GM13976 (cell line): ENCODE measurements at regions not wholly inside any gene's neighbourhood (a gene's known extent, or its start where the extent isn't known, plus 50 kb on each side); places are given as distances from the start of the nearest gene placed in this dataset.
"Not testable (repeated sequence)": the region's sequence is repeated elsewhere in the genome, so short reads cannot be mapped to it uniquely, and the experiment has no call there.

ENCODE experiments used
- DNase-seq: peaks from one replicate; pipeline ENCODE4 v3.0.0; 2012; ENCODE audit warnings: low spot score
- in situ Hi-C: fragments of 300-500 bp; cut with MboI; formaldehyde crosslinking; loops from one replicate; pipeline ENCODE4 v1.12.0; 2022; ENCODE audit warnings: low sequenced_read_pairs, mixed read lengths, inconsistent platforms; ENCODE audit not compliant: unreplicated experiment
- TF ChIP-seq, protein P1 (sequence below): IDR thresholded peaks from 2 replicates; pipeline ENCODE4 v1.5.1; 2012; ENCODE audit warnings: borderline replicate concordance, mild to moderate bottlenecking; ENCODE audit not compliant: insufficient read depth; ENCODE audit errors: extremely low read depth, missing control alignments, control extremely low read depth

DNA sequence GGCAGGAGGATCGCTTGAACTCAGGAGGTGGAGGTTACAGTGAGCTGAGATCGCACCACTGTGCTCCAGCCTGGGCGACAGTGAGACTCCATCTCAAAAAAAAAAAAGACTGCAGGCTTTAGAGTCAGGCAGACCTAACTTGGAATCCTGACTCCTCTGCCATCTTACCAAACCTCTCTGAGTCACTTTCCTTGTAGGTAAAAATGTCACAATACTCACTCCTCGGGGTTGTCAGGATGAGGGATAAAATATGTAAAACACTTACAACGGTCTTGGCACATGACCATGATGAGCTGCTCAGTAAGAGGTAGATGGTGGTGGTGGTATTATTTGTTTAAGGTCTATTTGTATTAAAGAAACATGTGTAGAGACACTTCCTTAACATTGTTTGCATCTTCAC lies 154.1 kb upstream of the PDE1C start:
- in situ Hi-C loops: no loop called here
- no peak for DNase-seq
- TF ChIP-seq, protein P1, sequence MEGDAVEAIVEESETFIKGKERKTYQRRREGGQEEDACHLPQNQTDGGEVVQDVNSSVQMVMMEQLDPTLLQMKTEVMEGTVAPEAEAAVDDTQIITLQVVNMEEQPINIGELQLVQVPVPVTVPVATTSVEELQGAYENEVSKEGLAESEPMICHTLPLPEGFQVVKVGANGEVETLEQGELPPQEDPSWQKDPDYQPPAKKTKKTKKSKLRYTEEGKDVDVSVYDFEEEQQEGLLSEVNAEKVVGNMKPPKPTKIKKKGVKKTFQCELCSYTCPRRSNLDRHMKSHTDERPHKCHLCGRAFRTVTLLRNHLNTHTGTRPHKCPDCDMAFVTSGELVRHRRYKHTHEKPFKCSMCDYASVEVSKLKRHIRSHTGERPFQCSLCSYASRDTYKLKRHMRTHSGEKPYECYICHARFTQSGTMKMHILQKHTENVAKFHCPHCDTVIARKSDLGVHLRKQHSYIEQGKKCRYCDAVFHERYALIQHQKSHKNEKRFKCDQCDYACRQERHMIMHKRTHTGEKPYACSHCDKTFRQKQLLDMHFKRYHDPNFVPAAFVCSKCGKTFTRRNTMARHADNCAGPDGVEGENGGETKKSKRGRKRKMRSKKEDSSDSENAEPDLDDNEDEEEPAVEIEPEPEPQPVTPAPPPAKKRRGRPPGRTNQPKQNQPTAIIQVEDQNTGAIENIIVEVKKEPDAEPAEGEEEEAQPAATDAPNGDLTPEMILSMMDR: no peak

DNA sequence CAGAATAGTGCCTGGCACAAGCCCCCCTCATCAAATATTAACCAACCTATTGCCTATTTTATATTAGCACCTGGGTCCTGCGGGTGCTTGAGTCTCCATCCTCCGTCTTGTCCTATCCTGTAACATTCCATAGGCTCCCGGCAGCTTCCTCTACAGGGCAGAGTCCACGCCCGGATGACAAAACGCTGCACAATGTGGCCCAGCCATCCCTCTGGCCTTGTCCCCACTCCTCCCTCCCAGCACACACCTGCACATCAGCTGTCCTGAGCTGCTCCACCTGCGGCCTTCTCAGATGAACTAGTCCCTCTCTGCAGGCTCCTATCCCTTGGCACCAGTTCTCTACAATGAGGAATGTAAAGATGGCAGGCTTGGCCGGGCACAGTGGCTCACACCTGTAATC lies 153.5 kb upstream of the PDE1C start:
- DNase-seq: no peak
- TF ChIP-seq, protein P1: no peak
- in situ Hi-C loops: no loop called here

DNA sequence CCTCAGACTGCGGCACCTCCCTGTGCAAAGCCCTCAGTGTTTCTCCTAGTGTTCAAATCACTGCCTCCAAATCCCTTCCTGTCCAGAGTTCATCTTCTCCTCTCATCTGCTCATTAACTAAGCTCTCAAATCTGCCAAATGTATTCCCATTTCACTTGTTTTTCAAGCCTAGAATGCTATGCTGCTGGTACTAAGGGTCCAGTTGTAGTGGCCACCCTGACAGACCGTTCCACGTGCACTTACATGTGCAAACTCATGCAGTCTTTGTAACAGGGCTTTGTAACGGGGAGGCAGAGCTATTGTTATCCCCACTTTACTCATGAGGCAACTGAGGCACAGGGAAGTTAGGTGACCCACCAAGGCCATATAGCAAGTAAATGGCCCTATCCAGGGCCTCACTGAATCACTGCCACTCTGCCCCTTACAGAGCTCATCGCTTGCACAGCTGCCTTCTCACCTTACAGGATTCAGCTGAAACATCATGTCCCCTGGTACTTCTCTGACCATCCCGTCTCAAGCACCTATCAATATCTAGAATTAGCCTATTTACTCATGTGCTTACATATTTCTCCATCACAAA lies 153.0 kb upstream of the PDE1C start:
- in situ Hi-C loops: no loop called here
- TF ChIP-seq, protein P1: no peak
- DNase-seq: no peak

DNA sequence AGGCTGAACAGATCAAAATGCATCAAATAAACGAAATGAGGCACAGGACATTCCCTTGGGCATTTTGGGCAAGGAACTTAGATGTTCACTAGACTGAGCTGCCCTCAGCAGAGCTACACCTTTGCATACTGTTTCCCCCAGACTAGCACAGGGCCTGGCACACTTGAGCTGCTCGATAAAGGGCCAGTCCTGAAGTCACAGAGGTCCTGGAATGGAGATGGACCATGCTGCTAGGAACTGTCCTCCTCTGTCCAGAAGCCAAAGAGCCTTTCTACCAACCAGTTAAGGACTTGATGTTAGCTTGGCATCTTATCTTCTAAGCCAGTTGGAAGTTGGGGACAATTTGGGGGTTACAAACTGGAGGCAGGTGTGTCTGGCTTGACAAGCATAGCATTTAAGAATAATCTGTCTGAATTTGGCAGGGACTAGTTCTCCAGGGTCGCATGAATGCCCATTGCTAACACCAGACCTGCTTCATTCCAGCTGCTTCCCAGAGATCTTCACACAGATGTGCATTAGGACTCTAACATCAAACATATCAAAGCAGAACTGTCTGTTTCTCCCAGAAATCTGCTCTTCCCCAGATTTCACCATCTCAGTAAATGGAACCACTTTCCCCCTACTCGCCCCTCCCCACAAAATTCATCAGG lies 152.2 kb upstream of the PDE1C start:
- no peak for DNase-seq
- TF ChIP-seq, protein P1: no peak
- in situ Hi-C loops: no loop called here

DNA sequence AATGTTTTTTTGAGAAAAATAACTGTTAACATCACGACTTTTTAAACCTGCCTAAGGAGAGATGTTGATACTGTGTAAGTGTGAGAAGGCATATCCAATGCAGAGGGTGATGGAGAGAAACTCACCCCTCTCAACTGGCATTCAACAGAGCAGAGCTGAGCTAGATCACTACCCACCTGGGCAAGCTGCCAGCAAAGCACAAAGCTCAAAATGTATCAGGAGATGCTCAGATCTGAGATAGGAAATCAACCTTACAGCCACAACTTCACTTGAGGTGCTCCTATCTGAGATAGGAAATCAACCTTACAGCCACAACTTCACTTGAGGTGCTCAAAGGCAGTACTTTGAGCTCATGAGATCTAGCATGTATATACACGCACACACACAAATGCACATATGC lies 151.5 kb upstream of the PDE1C start:
- DNase-seq: no peak
- TF ChIP-seq, protein P1: no peak
- in situ Hi-C loops: no loop called here

DNA sequence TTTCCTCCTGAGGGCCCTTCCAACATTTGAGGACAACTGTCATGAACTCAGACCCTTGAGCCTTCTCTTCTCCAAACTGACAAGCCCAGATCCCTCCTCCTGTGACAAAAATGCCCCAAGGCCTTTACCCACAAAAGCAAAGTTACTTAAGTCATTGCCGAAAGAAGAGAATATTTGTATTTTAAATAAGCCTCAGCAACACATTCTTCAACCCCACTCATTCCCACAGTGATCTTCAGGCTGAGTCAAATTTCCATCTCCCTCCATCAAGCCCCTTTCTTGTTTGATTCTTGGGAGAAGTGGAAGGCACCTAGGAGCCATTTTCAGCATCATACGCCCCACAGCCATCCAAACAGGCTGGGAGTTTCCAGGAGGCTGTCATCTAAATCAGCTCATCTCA lies 150.8 kb upstream of the PDE1C start:
- TF ChIP-seq, protein P1: no peak
- in situ Hi-C loops: no loop called here
- no peak for DNase-seq

DNA sequence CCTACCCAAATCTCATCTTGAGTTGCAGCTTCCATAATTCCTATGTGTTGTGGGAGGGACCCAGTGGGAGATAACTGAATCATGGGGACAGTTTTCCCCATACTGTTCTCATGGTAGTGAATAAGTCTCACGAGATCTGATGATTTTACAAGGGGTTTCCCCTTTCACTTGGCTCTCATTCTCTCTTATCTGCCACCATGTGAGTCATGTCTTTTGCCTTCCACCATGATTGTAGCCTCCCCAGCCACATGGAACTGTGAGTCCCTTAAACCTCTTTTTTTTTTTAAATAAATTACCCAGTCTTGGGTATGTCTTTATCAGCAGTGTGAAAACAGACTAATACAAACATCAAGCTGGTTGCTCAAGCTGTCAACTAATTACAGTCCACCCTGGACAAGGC lies 149.6 kb upstream of the PDE1C start:
- DNase-seq: not testable (repeated sequence)
- in situ Hi-C loops: loop anchor here (10.0 kb wide), 1 partner anchor 125 kb away; no protein-coding TSS in a partner anchor
